ENCODE measurements at regions not wholly inside any gene's neighbourhood (a gene's known extent, or its start where the extent isn't known, plus 50 kb on each side); places are given as distances from the start of the nearest gene placed in this dataset.
"Not testable (repeated sequence)": the region's sequence is repeated elsewhere in the genome, so short reads cannot be mapped to it uniquely, and the experiment has no call there.

GRCh38 chr4:163991298-163991865, 496.9 kb downstream of the TMA16 start:
- DNase-seq, result no peak

DNA sequence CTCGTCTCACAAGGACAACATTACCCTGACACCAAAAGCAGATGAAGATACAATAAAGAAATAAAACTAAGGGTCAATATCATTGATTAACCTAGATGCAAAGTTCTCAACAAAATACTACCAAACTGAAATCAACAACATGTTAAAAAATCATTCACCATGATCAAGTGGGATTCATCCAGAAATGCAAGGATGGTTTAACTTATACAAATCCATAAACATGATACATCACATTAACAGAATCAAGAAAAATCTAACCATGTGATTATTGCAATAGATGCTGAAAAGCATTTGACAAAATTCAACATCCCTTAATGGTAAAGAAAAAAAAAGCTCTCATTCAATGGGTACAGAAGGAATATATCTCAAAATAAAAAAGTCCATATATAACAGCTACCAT, 514.9 kb downstream of the TMA16 start:
- DNase-seq, result no peak

- no peak for DNase-seq
These were observed 517.3 kb downstream of the TMA16 start for GRCh38 chr4:164011791-164012190.

DNA sequence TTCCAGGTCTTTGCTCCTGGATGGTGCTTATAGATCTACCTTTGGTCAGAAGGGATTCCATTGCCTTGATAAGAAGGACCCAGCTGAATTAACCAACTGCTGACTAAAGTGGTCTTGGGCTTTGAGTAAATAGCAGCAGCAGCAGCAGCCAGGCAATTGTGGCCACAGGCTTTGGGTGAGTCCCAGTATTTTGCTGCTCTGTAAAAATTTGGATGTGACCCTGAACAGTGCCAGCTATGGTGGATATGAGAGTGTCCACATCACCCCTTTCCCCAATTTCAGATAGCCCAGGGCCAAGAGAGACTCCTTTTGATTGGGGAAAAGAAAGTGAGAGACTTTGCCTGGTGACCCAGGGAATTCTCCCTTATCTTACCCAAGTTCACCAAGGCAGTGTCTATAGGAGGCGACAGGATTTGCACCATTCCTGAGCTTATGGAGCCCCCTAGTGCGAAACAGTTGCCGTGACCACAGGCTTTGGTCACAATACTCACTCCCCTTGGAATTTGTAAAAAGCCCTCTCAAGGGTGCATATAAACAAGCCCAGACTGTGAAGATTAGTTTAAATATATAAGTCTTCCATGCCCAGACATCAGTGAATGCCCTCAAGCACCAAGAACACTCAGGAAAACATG, 518.0 kb downstream of the TMA16 start:
- peak; percentile 21 to 38 for DNase-seq

DNA sequence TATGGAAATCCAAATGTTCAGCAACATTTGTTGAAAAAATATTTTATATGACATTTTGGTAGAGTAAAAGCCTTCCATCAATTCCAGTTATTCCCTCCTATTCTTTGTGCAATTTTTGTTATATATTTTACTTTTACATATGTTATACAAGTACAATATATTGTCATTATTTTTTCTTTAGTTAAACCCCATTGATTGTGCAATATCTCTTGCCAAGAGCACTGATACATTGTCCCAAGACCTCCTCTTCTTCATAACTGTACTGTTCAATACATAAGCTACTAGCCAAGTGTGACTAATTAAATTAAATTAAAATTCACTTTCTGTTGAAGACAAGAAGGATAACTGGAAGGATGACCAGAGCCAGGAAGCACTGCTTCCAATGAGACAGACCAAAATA, 527.5 kb downstream of the TMA16 start:
- DNase-seq, result no peak

DNA sequence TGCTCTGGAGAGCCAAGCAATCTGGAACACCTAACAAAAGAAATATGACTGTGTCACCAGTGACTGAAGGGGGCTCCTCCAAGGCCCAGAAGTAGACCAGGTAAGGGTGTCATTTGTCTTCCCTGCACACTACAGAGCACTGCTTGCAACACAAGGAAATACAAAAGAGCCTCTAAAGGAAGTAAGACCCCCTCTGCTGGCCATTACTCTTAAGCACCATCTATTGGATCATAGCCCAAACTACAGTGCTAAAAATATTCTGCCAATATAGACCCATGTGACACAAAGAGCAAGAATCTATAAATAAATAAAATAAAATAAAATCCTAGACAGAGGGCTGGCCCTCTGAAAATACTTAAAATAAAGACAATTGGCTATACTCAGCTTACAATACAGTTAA, 528.7 kb downstream of the TMA16 start:
- DNase-seq, result no peak

- no peak for DNase-seq
These were observed 533.3 kb downstream of the TMA16 start for GRCh38 chr4:164027805-164028204.

GRCh38 chr4:164039482-164039881, 545.0 kb downstream of the TMA16 start:
- no peak for DNase-seq

DNA sequence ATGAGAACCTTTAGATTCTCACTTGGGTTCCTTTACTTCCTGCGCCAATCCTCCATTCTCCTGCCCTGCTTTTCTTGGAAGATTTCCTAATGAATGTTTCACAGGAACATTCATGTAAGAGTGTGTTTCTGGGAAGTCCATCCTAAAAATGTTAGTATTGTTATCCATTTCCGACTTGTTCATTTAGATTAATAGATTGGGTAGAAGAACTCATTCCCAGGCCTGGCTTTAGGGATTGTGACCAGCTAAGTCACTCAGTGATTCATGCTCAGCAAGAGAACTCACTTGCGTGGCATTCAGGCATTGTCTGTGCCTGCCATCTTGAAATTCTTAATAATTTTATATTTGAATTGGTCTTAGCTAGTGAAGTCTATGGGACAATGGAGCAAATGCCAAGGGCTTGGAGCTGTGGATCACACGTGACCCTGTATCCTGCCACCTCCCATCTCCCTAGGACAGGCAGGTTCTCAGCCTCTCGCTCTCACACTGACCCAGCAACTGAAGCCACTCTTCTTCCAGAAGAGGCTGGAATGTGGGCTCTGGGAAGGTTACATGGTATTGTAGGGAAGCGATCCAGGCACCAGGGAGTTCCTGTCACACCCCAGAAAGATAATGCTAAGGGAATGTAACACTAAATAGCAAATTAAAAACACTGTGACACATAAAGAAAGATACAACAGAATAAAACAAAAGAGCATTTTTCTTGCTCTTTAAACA, 562.1 kb downstream of the TMA16 start:
- no peak for DNase-seq

- no peak for DNase-seq
These were observed 564.4 kb downstream of the TMA16 start for GRCh38 chr4:164058776-164059445.

GRCh38 chr4:164060456-164060855, 566.0 kb downstream of the TMA16 start:
- no peak for DNase-seq

- no peak for DNase-seq
These were observed 573.9 kb downstream of the TMA16 start for GRCh38 chr4:164068392-164068791.

- no peak for DNase-seq
These were observed 576.1 kb downstream of the TMA16 start for GRCh38 chr4:164070625-164071024.

- no peak for DNase-seq
These were observed 586.9 kb downstream of the TMA16 start for GRCh38 chr4:164081371-164081770.

- no peak for DNase-seq
These were observed 587.3 kb downstream of the TMA16 start for GRCh38 chr4:164081801-164082200.

DNA sequence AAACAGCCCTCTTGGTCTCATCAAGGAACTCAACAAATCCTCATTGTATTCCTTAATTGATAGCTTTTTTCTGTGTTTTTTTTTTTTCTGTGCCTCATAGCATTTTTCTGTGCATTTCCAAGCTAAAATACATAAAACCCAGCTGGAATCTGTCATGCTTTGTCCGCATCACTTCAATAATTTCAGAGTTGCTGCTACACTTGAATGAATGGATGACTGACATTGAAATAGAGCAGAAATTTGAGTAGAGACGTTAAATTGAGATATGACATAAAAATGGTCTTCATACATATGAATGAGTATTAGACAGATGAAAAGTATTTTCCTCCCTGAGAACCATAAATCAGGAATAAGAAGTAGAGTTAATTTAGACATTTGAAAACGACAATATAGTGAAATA, 593.2 kb downstream of the TMA16 start:
- DNase-seq, result no peak

GRCh38 chr4:164095313-164096110, 601.0 kb downstream of the TMA16 start:
- no peak for DNase-seq

GRCh38 chr4:164096766-164097518, 602.5 kb downstream of the TMA16 start:
- no peak for DNase-seq

DNA sequence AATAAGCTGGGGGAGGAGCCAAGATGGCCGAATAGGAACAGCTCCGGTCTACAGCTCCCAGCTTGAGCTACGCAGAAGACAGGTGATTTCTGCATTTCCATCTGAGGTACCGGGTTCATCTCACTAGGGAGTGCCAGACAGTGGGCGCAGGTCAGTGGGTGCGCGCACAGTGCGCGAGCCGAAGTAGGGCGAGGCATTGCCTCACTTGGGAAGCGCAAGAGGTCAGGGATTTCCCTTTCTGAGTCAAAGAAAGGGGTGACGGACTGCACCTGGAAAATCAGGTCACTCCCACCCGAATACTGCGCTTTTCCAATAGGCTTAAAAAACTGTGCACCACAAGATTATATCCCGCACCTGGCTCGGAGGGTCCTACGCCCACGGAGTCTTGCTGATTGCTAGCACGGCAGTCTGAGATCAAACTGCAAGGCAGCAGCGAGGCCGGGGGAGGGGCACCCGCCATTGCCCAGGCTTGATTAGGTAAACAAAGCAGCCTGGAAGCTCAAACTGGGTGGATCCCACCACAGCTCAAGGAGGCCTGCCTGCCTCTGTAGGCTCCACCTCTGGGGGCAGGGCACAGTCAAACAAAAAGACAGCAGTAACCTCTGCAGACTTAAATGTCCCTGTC, 606.4 kb downstream of the TMA16 start:
- not testable (repeated sequence) for DNase-seq

DNA sequence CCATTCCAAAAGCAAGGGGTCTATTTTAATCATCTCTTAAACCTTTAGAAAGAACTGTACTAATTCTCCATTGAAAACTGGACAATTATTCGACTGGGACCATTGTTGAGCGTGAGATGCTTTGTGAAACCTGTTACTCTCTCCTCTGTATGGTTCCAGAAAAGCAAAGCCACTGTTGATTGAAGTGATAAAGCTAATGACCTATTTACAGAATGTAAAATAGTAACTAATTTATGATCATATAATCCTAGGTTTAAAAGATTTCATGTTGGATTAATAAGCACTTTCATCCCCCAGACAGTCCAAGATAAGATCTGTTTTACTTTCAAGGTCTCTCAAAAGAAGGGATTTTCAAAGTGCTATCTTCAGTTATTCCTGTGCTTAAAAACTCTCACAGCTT, 614.5 kb downstream of the TMA16 start:
- no peak for DNase-seq

- DNase-seq, result no peak
These were observed 615.0 kb downstream of the TMA16 start for GRCh38 chr4:164109503-164109902.

GRCh38 chr4:164115236-164115635, 620.7 kb downstream of the TMA16 start:
- no peak for DNase-seq

Data from CD4-positive, alpha-beta T cell treated with Interleukin-4 for 1 hour (primary cell).